NCI-H460 (cell line): ENCODE measurements at regions not wholly inside any gene's neighbourhood (a gene's known extent, or its start where the extent isn't known, plus 50 kb on each side); places are given as distances from the start of the nearest gene placed in this dataset.

Source experiments
- DNase-seq: peaks from one replicate; pipeline ENCODE4 v3.0.0-alpha.2; 2016; ENCODE audit warnings: low read depth; ENCODE audit errors: extremely low read depth

GRCh38 chr18:57991552-57991951, 52.5 kb upstream of the NEDD4L start:
- no peak for DNase-seq

DNA sequence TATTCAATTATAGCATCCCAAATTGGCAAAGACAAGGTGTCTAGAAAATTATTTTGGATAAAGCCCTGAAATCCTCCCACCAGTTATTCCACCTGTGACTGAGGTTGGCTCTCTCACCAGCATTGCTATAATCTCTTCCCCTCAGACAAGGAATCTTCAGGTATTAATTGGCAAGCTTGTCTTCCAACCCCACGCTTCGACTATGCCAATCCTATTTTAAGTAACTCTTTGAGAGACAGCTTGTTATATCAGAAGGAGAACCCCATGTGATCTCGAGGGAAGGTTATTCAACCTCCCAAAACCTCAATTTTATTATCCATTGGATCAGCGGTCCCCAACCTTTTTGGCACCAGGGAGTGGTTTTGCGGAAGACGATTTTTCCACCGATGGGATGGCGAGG, 54.5 kb upstream of the NEDD4L start:
- no peak for DNase-seq

- DNase-seq = no peak
Measured at GRCh38 chr18:57984490-57985115, 59.4 kb upstream of the NEDD4L start.

- DNase-seq = no peak
Measured at GRCh38 chr18:57983965-57984364, 60.1 kb upstream of the NEDD4L start.

- no peak for DNase-seq
Measured at GRCh38 chr18:57983472-57983871, 60.6 kb upstream of the NEDD4L start.

GRCh38 chr18:57982372-57983021, 61.5 kb upstream of the NEDD4L start:
- DNase-seq = no peak

DNA sequence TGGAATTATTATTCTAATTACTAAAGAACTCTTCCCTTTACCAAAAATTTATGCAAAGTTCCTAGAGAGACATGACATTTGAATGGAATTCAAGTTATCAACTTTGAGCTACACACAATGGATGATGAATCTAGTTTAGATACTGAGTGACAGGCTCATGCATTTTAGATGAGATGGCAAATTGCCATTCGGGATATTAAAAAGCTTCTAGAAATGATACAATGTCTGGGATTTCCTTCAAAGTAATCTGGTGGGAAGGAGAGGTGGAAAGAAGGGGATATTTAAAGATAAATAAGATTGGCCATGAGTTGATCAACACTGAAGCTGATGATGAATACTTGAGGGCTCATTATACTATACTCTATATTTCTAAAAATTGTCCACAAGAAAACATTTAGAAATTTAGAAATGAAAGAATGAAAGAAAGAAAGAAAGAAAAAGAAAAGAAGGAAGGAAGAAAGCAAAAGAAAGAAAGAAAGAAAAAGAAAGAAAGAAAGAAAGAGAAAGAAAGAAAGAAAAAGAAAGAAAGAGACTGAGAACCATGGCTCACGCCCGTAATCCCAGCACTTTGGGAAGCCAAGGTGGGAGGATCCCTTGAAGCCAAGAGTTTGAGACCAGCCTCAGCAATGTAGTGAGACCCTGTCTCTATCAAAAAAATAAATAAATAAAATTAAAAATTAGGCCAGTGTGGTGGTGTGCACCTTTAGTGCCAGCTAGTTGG, 62.6 kb upstream of the NEDD4L start:
- no peak for DNase-seq

DNA sequence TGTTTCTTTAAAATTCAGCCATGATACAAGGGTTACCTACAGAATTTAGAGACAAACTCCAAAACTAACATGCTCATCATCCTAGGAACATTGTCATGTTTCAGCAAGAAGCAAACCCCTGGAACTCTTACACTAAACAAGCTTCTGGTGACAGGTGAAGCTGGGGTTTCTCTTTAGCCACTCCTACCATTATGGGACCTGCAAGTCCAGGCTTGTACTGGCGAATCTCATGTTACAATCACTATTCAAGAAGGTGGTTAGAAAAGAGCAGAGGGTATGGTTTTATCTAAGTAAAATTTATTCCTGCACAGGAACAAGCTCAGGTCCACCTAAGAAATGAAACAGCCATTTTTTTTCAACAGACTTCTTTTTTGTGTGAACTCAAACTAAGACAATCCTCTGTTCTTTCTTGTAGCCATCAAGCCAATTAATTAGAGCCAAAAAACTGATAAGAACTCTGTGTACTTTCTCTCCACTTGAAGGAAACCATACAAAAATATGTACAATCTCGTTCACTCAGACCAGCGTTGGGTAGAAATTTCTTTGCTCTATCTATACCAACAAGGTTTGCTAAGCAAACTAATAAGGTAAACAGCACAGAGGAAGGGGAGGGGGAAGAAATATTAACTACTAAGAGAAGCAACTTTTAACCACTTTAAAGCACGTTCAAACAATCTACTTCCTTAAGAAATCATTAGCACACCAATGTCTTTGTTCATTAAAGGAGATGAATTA, 63.3 kb upstream of the NEDD4L start:
- no peak for DNase-seq

DNA sequence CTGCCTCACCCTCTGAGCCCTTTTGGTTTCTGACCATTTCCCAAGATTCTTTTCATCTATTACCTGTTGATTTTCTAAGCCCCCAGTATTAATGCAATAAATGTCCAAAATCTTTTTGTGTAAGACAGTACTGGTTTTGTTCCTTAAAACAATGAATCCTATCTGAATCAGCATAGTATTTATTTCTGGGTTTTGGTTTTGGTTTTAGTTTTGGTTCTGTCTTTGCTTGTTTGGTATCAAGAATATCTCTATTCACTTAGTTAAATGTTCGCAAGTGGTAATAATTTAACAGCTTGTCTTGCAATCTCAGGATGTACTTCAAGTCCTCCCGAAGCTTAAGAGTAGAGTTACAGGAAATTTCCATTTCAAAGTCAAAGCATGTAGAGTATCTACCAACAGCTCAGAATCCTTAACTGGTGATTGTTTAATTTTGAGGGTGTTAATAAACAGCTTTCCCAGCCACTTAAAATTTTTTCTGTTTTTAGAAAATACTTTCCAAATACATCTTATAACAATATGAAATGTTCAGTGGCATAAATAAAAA, 67.7 kb upstream of the NEDD4L start:
- DNase-seq = no peak

DNA sequence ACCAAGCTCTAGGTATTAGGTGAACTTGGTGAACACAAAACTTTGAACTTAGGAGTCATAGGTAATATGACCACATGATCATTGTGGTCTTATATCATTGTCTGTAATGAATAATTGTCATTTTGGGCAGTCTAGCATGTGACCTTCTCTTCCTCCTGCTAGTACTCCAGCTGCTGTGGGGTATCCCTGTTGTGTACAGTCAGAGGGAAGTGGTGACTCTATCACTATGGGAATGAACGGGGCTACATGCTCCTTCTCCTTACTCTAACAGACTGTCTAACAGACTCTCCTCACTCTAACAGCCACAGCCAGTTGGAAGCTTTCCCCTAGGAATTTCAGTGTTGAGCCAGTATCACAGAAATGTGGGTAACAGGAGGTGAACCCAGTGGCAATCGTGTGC, 68.2 kb upstream of the NEDD4L start:
- no peak for DNase-seq

- no peak for DNase-seq
Measured at GRCh38 chr18:57974585-57975265, 69.3 kb upstream of the NEDD4L start.

DNA sequence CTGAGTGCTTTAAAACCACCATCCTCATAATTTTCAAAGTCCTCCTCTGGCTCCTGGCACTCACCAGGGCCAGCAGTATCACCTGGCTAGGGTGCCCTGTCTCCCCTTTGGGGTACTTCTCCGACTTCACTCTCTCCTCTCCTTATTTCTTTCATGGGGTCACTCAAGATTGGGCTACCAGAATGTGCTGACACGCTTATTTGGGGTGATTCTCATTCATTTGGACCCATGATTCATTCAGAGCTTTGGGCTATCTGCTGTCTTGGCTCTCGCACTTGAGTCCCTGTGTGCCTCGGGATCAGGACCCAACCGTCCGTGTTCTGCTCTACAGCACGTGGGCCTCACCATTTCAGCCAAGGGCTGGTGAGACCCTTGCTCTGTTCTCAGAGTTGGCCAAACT, 70.1 kb upstream of the NEDD4L start:
- DNase-seq = no peak

GRCh38 chr18:57970356-57971095, 73.5 kb upstream of the NEDD4L start:
- peak; percentile 5 for DNase-seq

DNA sequence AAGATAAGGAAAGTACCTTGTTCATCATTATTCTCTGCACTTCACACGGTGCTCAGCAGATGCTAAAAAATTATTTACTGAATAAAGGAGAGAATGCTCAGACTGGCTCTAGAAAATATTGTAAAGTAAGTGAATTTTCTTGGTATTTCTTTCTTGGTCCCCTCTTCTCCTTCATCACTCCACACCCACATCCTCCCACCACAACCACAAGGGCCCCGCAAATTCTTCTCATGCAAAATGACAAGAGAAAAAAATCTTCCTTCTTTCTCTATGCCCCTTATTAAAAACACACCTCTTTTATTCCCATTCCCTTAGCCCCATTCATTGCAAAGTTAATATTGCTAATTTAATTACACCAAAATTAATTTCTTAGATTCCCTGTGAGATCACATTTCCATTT, 74.2 kb upstream of the NEDD4L start:
- no peak for DNase-seq

DNA sequence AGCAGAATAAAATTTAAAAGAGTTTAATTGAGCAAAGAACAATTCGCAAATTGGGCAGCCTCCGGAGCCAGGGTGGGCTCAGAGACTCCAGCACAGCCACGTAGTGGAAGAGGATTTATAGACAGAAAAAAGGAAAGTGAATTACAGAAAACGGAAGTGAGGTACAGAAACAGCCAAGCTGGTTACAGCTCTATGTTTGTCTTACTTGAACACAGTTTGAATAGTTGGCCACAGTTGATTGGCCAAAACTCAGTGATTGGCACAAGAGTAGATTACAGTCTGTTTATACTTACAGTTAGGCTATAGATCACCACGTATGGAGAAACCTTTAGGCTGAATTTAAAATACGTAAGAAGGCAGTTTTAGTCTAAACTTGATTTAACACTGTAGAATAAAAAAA, 78.8 kb upstream of the NEDD4L start:
- DNase-seq = no peak

- no peak for DNase-seq
Measured at GRCh38 chr18:57961876-57962505, 82.0 kb upstream of the NEDD4L start.

GRCh38 chr18:57961411-57961810, 82.6 kb upstream of the NEDD4L start:
- DNase-seq = no peak

- peak; percentile 49 for DNase-seq
Measured at GRCh38 chr18:57959278-57959677, 84.7 kb upstream of the NEDD4L start.

GRCh38 chr18:57957210-57957609, 86.8 kb upstream of the NEDD4L start:
- DNase-seq = no peak
